H1 (cell line): ENCODE measurements at regions not wholly inside any gene's neighbourhood (a gene's known extent, or its start where the extent isn't known, plus 50 kb on each side); places are given as distances from the start of the nearest gene placed in this dataset.

Experiments used
- CTCF ChIA-PET: fragments of 300-600 bp; sonication (Branson Sonifier 250); formaldehyde crosslinking; loops from one replicate; lab custom pipeline; 2021; ENCODE audit not compliant: partially characterized antibody; lab: Charles Lee
- POLR2A ChIA-PET: fragments of 300-600 bp; sonication (Branson Sonifier 250); formaldehyde crosslinking; loops from one replicate; lab custom pipeline; 2021; ENCODE audit warnings: inconsistent platforms; ENCODE audit not compliant: partially characterized antibody; lab: Charles Lee
- DNase-seq, 2 experiments: peaks; one replicate each; pipeline versions ENCODE4 v3.0.0 to v3.0.0-alpha.2; 2010 to 2022; ENCODE audit warnings: low spot score in 2 of 2, low read depth in 1 of 2, mixed read lengths in 1 of 2
- FAIRE-seq: peaks from 2 replicates; lab custom pipeline; 2011; peaks lifted over from hg19 to GRCh38; lab: Jason Lieb, UNC
- H2AFZ ChIP-seq: 2 replicates; pipeline ENCODE4 v1.8.1; 2012; ENCODE audit warnings: low read length, inconsistent platforms
- H2AK5ac ChIP-seq: 2 replicates; pipeline ENCODE4 v1.6.1; 2013; ENCODE audit warnings: low read depth, low read length
- H2BK120ac ChIP-seq: replicated peaks from 2 replicates; pipeline ENCODE3; 2013; ENCODE audit warnings: low read depth, low read length, inconsistent platforms
- H2BK12ac ChIP-seq: 2 replicates; pipeline ENCODE4 v1.6.1; 2013; ENCODE audit warnings: low read depth, low read length
- H2BK15ac ChIP-seq: 2 replicates; pipeline ENCODE4 v1.6.1; 2013; ENCODE audit warnings: low read length
- H2BK20ac ChIP-seq: 2 replicates; pipeline ENCODE4 v1.6.1; 2013; ENCODE audit warnings: low read length
- H2BK5ac ChIP-seq: 2 replicates; pipeline ENCODE4 v1.6.1; 2013; ENCODE audit warnings: low read depth, low read length
- H3K14ac ChIP-seq: 2 replicates; pipeline ENCODE4 v1.6.1; 2013; ENCODE audit warnings: inconsistent platforms; ENCODE audit not compliant: insufficient read length
- H3K18ac ChIP-seq: 2 replicates; pipeline ENCODE4 v1.6.1; 2013; ENCODE audit warnings: low read length; ENCODE audit errors: extremely low read depth
- H3K23ac ChIP-seq: 2 replicates; pipeline ENCODE4 v1.6.1; 2013; ENCODE audit warnings: inconsistent platforms; ENCODE audit not compliant: insufficient read length
- H3K23me2 ChIP-seq: 2 replicates; pipeline ENCODE4 v1.6.1; 2013; ENCODE audit warnings: low read depth, low read length
- H3K27ac ChIP-seq: 2 replicates; pipeline ENCODE4 v1.6.1; 2011; ENCODE audit warnings: low read depth, low read length, inconsistent platforms
- H3K27me3 ChIP-seq, 4 experiments: replicated peaks in 1 of 4; 1 replicate in 1 of 4; 2 replicates in 3 of 4; pipeline versions ENCODE4 v1.6.1 to v1.8.1; 2011 to 2013; ENCODE audit warnings: low read length in 3 of 4, mild to moderate bottlenecking in 3 of 4, inconsistent platforms in 2 of 4, mixed read lengths in 2 of 4, moderate library complexity in 1 of 4; ENCODE audit not compliant: control insufficient read depth in 3 of 4, insufficient read depth in 3 of 4; ENCODE audit errors: extremely low read depth in 1 of 4
- H3K36me3 ChIP-seq, 4 experiments: 2 replicates each; pipeline versions ENCODE4 v1.6.1 to v1.8.1; 2011 to 2013; ENCODE audit warnings: mild to moderate bottlenecking in 4 of 4, low read length in 3 of 4, moderate library complexity in 2 of 4, control low read depth in 1 of 4, inconsistent platforms in 1 of 4; ENCODE audit not compliant: insufficient read depth in 4 of 4, control insufficient read depth in 2 of 4
- H3K4ac ChIP-seq: replicated peaks from 2 replicates; pipeline ENCODE3; 2013; ENCODE audit warnings: low read length, low read depth, mixed read lengths, inconsistent platforms; ENCODE audit not compliant: insufficient read length
- H3K4me1 ChIP-seq, 4 experiments: replicated peaks in 1 of 4; 1 replicate in 1 of 4; 2 replicates in 3 of 4; pipeline versions ENCODE4 v1.6.1 to v1.8.1; 2011 to 2013; ENCODE audit warnings: low read length in 3 of 4, inconsistent platforms in 2 of 4, mixed read lengths in 1 of 4; ENCODE audit not compliant: insufficient read depth in 4 of 4, control insufficient read depth in 3 of 4
- H3K4me2 ChIP-seq, 2 experiments: 2 replicates each; pipeline versions ENCODE4 v1.6.1 to v1.8.1; 2011 to 2013; ENCODE audit warnings: low read depth in 2 of 2, low read length in 2 of 2, control low read depth in 1 of 2, inconsistent platforms in 1 of 2, mild to moderate bottlenecking in 1 of 2; ENCODE audit not compliant: insufficient read depth in 1 of 2
- H3K4me3 ChIP-seq, 4 experiments: fragments of 200-600, 300-600 bp in 1 of 4; sonication (generic), shearing (Covaris generic), sonication (Bioruptor Twin) in 1 of 4; 2 replicates each; pipeline versions ENCODE4 v1.5.1 to v1.8.1; 2011 to 2016; ENCODE audit warnings: low read length in 4 of 4, low read depth in 3 of 4, control low read depth in 2 of 4, inconsistent platforms in 2 of 4, mild to moderate bottlenecking in 2 of 4, mixed read lengths in 1 of 4, moderate library complexity in 1 of 4; ENCODE audit not compliant: insufficient read depth in 2 of 4; ENCODE audit errors: extremely low read depth in 1 of 4
- H3K56ac ChIP-seq: replicated peaks from 2 replicates; pipeline ENCODE3; 2013; ENCODE audit warnings: low read depth, mild to moderate bottlenecking, mixed read lengths, low read length, inconsistent platforms; ENCODE audit not compliant: insufficient read length
- H3K79me1 ChIP-seq: 2 replicates; pipeline ENCODE4 v1.6.1; 2013; ENCODE audit warnings: low read depth, low read length, control low read depth
- H3K79me2 ChIP-seq, 2 experiments: 2 replicates each; pipeline versions ENCODE4 v1.6.1 to v1.8.1; 2012 to 2013; ENCODE audit warnings: low read length in 2 of 2, mild to moderate bottlenecking in 2 of 2, inconsistent platforms in 1 of 2; ENCODE audit not compliant: insufficient read depth in 2 of 2, control insufficient read depth in 1 of 2
- H3K9ac ChIP-seq, 4 experiments: replicated peaks in 1 of 4; 1 replicate in 1 of 4; 2 replicates in 3 of 4; pipeline versions ENCODE4 v1.6.1 to v1.8.1; 2011 to 2013; ENCODE audit warnings: low read depth in 3 of 4, low read length in 3 of 4, control low read depth in 2 of 4, mild to moderate bottlenecking in 2 of 4, moderate library complexity in 2 of 4, inconsistent platforms in 1 of 4; ENCODE audit errors: extremely low read depth in 1 of 4
- H3K9me3 ChIP-seq, 2 experiments: 2 replicates each; pipeline versions ENCODE4 v1.6.1 to v1.8.1; 2012 to 2013; ENCODE audit warnings: mild to moderate bottlenecking in 2 of 2, moderate library complexity in 2 of 2, control low read depth in 1 of 2, inconsistent platforms in 1 of 2, low read depth in 1 of 2, low read length in 1 of 2, mixed read lengths in 1 of 2; ENCODE audit not compliant: insufficient read depth in 2 of 2
- H4K20me1 ChIP-seq, 2 experiments: replicated peaks in 1 of 2; 2 replicates each; pipeline versions ENCODE3 to v1.8.1; 2011 to 2013; ENCODE audit warnings: inconsistent platforms in 2 of 2, low read length in 2 of 2, mild to moderate bottlenecking in 1 of 2; ENCODE audit not compliant: insufficient read depth in 2 of 2, control insufficient read depth in 1 of 2
- H4K5ac ChIP-seq: 2 replicates; pipeline ENCODE4 v1.6.1; 2013; ENCODE audit warnings: low read length, low read depth, mixed read lengths, inconsistent platforms; ENCODE audit not compliant: insufficient read length
- H4K8ac ChIP-seq: 2 replicates; pipeline ENCODE4 v1.8.0; 2013; ENCODE audit warnings: mild to moderate bottlenecking, moderate library complexity, low read length, inconsistent platforms; ENCODE audit not compliant: insufficient read depth; ENCODE audit errors: extremely low read depth
- H4K91ac ChIP-seq: replicated peaks from 2 replicates; pipeline ENCODE3; 2013; ENCODE audit warnings: low read length, mixed read lengths, inconsistent platforms; ENCODE audit not compliant: insufficient read length
- ATF2 ChIP-seq: IDR thresholded peaks from 2 replicates; pipeline ENCODE4 v1.6.1; 2012; ENCODE audit warnings: low read length, inconsistent platforms
- FOSL1 ChIP-seq: IDR thresholded peaks from 2 replicates; pipeline ENCODE4 v1.6.1; 2011; ENCODE audit warnings: mild to moderate bottlenecking, low read depth, low read length, moderate library complexity; ENCODE audit not compliant: insufficient read depth
- HDAC2 ChIP-seq, 2 experiments: fragments of 300-600 bp in 1 of 2; sonication (generic) in 1 of 2; IDR thresholded peaks; 2 replicates each; pipeline ENCODE4 v1.6.1; 2011 to 2012; ENCODE audit warnings: low read depth in 2 of 2, low read length in 2 of 2, mild to moderate bottlenecking in 2 of 2, moderate library complexity in 2 of 2, borderline replicate concordance in 1 of 2, inconsistent platforms in 1 of 2
- KDM4A ChIP-seq: IDR thresholded peaks from one replicate; pipeline ENCODE4 v1.7.1; 2012; ENCODE audit warnings: low read depth, mild to moderate bottlenecking, moderate library complexity, low read length, inconsistent platforms; ENCODE audit not compliant: severe bottlenecking
- RBBP5 ChIP-seq: IDR thresholded peaks from 2 replicates; pipeline ENCODE4 v1.7.1; 2012; ENCODE audit warnings: low read depth, mild to moderate bottlenecking, inconsistent platforms, low read length, moderate library complexity, borderline replicate concordance
- RXRA ChIP-seq: IDR thresholded peaks from 2 replicates; pipeline ENCODE4 v1.6.1; 2011; ENCODE audit warnings: low read depth, mild to moderate bottlenecking, low read length, moderate library complexity; ENCODE audit not compliant: insufficient read depth
- SIX5 ChIP-seq: IDR thresholded peaks from 2 replicates; pipeline ENCODE4 v1.6.1; 2011; ENCODE audit warnings: mild to moderate bottlenecking, low read depth, low read length
- SP4 ChIP-seq: IDR thresholded peaks from 2 replicates; pipeline ENCODE4 v1.6.1; 2012; ENCODE audit warnings: low read length, inconsistent platforms
- USF2 ChIP-seq: IDR thresholded peaks from 2 replicates; pipeline ENCODE4 v1.6.1; 2011; ENCODE audit warnings: low read length, improper control_type of control experiment
- WGBS, 2 experiments: shearing (Covaris generic) in 1 of 2; methylation state at CpG; one replicate each; pipeline versions ENCODE4 v1.1.6 to v1.1.7; 2013 to 2015; ENCODE audit warnings: low lambda C conversion rate in 2 of 2, mixed read lengths in 2 of 2, inconsistent platforms in 1 of 2, low coverage in 1 of 2, missing lambda C conversion rate in 1 of 2; ENCODE audit not compliant: insufficient replicate concordance in 2 of 2, insufficient coverage in 1 of 2, insufficient read length in 1 of 2; ENCODE audit errors: extremely low coverage in 1 of 2, missing lambda C conversion rate in 1 of 2; 5-methylcytosine and 5-hydroxymethylcytosine counted together

DNA sequence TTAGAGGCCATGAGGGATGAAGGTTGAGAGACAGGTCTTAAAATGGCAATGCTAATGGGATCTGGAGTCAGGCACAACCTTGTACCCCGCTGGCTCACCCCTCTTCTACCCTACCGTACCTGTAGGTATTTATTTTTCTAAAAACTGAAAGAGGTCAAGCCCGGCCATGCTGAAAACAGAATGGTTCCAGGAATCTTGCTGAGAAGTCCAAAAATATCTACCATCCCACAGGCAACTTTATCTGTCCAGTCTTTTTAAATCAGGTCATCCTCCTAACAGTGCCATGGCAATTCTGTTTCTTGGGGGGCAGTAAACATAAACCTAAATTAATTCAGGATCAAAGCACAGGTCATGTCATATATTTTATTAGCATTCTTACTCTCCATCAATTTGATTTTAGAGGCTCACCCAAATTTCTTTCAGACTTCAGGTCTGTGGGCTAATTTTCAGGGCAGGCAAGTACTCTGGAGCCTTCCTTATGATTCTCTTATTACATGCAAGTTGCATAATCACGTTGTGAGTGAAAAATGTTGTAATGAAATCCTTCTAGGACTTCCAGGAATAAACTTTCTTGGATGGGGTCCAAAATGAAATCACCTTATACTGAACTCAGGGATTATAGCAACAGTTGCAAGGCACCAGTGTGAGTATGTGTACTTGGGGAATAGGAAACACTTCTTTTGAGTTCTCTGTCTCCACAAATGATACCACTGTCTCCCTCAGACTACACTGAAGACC is 102.7 kb upstream of the NREP start:
- Histone ChIP-seq H2BK5ac (no peak overlapping the region), H3K4me3 (no peak overlapping the region), H3K23ac (no peak overlapping the region), H3K27ac (no peak overlapping the region), H2BK20ac (no peak overlapping the region), H3K27me3 (no peaks in the 10 kb centered on the region), H3K9ac (no peak overlapping the region), H3K79me2 (no peaks in the 10 kb centered on the region), H2BK15ac (no peak overlapping the region), H3K36me3 (no peaks in the 10 kb centered on the region), H3K4ac (no peak overlapping the region), H4K5ac (no peak overlapping the region), H3K56ac (no peak overlapping the region), H2BK120ac (no peak overlapping the region), H4K91ac (no peak overlapping the region), H3K23me2 (no peaks in the 10 kb centered on the region), H3K18ac (no peak overlapping the region), H2AFZ (no peak overlapping the region), H3K4me1 (peaks cover 0 to 2% (median 0%) of the 10 kb centered on the region in 4 experiments; a peak in 1 of 7 replicates), H4K8ac (no peak overlapping the region), H3K79me1 (no peaks in the 10 kb centered on the region), H3K14ac (no peak overlapping the region), H2BK12ac (no peak overlapping the region), H3K4me2 (no peak overlapping the region), H3K9me3 (no peaks in the 10 kb centered on the region), H2AK5ac (no peak overlapping the region), H4K20me1 (no peaks in the 10 kb centered on the region)
- WGBS, 2 experiments: 94% methylated on average over 4 of the region's 4 CpGs; no CpG with 5 or more reads in 1 of the 2 experiments
- FAIRE-seq: no peak
- no peak for DNase-seq
- CTCF ChIA-PET: no interaction called here
- POLR2A ChIA-PET: no interaction called here
- TF ChIP-seq HDAC2 (IDR thresholded peaks at IDR 0.05; ENCODE audit: borderline replicate concordance in 1 of 2, low read depth in 2 of 2, low read length in 2 of 2): no peak
- TF ChIP-seq RBBP5: no peak
- no peak for TF ChIP-seq SIX5
- TF ChIP-seq FOSL1: no peak
- no peak for TF ChIP-seq SP4
- TF ChIP-seq ATF2: no peak
- no peak for TF ChIP-seq USF2
- no peak for TF ChIP-seq KDM4A
- no peak for TF ChIP-seq RXRA
